GM23338 (cell line): ENCODE measurements at regions not wholly inside any gene's neighbourhood (a gene's known extent, or its start where the extent isn't known, plus 50 kb on each side); places are given as distances from the start of the nearest gene placed in this dataset.

ENCODE experiments used
- ATAC-seq: fragments of 200-7000 bp; cut with Tn5 transposase; 3 replicates; pipeline ENCODE4 v1.9.1; 2020
- DNase-seq: peaks from one replicate; pipeline ENCODE4 v3.0.0-alpha.2; 2015; ENCODE audit warnings: low spot score
- H2AFZ ChIP-seq: fragments of 200-600 bp; sonication (generic); 2 replicates; pipeline ENCODE4 v1.8.0; 2016; ENCODE audit warnings: antibody characterized with exemption, mild to moderate bottlenecking, moderate library complexity
- H3F3A ChIP-seq: fragments of 200-600 bp; sonication (generic); replicated peaks from 2 replicates; pipeline ENCODE4 v1.8.0; 2017; ENCODE audit warnings: antibody characterized with exemption, mixed run types, low read depth
- H3K27ac ChIP-seq: fragments of 200-600 bp; sonication (generic); 2 replicates; pipeline ENCODE4 v1.6.1; 2016; ENCODE audit warnings: low read depth
- H3K27me3 ChIP-seq: fragments of 200-600 bp; sonication (generic); 2 replicates; pipeline ENCODE4 v1.8.0; 2016; ENCODE audit warnings: mild to moderate bottlenecking, mixed run types, moderate library complexity; ENCODE audit not compliant: insufficient read depth
- H3K36me3 ChIP-seq: fragments of 200-600 bp; sonication (generic); 2 replicates; pipeline ENCODE4 v1.8.0; 2016; ENCODE audit warnings: mild to moderate bottlenecking; ENCODE audit not compliant: insufficient read depth
- H3K4me1 ChIP-seq: fragments of 200-600 bp; sonication (generic); 2 replicates; pipeline ENCODE4 v1.8.0; 2016; ENCODE audit warnings: mild to moderate bottlenecking, moderate library complexity; ENCODE audit not compliant: insufficient read depth
- H3K4me2 ChIP-seq: fragments of 200-600 bp; sonication (generic); 2 replicates; pipeline ENCODE4 v1.7.1; 2017; ENCODE audit warnings: mixed run types
- H3K4me3 ChIP-seq: fragments of 200-600 bp; sonication (generic); 2 replicates; pipeline ENCODE4 v1.6.1; 2016; ENCODE audit warnings: mixed run types
- H3K79me2 ChIP-seq: fragments of 200-600 bp; sonication (generic); replicated peaks from 2 replicates; pipeline ENCODE4 v1.8.0; 2017; ENCODE audit warnings: mild to moderate bottlenecking; ENCODE audit not compliant: insufficient read depth
- H3K9me2 ChIP-seq: fragments of 200-600 bp; sonication (generic); 2 replicates; pipeline ENCODE4 v1.8.0; 2017; ENCODE audit not compliant: insufficient read depth
- H4K20me1 ChIP-seq: fragments of 200-600 bp; sonication (generic); replicated peaks from 2 replicates; pipeline ENCODE4 v1.8.0; 2017; ENCODE audit warnings: mild to moderate bottlenecking; ENCODE audit not compliant: insufficient read depth
- H3K27ac Mint-ChIP-seq: 2 replicates; pipeline ENCODE4 v1.8.0; 2020; ENCODE audit warnings: inconsistent platforms, mild to moderate bottlenecking, moderate library complexity, mixed read lengths
- H3K27me3 Mint-ChIP-seq: 3 replicates; pipeline ENCODE4 v1.8.0; 2022; ENCODE audit warnings: low read depth, mild to moderate bottlenecking, moderate library complexity, mixed read lengths, inconsistent platforms; ENCODE audit not compliant: insufficient read depth, poor library complexity
- H3K36me3 Mint-ChIP-seq: 3 replicates; pipeline ENCODE4 v1.8.0; 2021; ENCODE audit warnings: low read depth, mild to moderate bottlenecking, inconsistent platforms, moderate library complexity, mixed read lengths
- H3K4me1 Mint-ChIP-seq: 3 replicates; pipeline ENCODE4 v1.8.0; 2020; ENCODE audit warnings: mild to moderate bottlenecking, inconsistent platforms, mixed read lengths
- H3K4me3 Mint-ChIP-seq: 3 replicates; pipeline ENCODE4 v1.8.0; 2021; ENCODE audit warnings: moderate library complexity, mild to moderate bottlenecking, inconsistent platforms, mixed read lengths
- H3K9me3 Mint-ChIP-seq: 3 replicates; pipeline ENCODE4 v1.8.0; 2020; ENCODE audit warnings: moderate library complexity, mild to moderate bottlenecking, inconsistent platforms, mixed read lengths
- CREB1 ChIP-seq: fragments of 250-450 bp; sonication (Bioruptor Pico); IDR thresholded peaks from 2 replicates; pipeline ENCODE4 v1.5.0; 2020; ENCODE audit warnings: low read depth, mild to moderate bottlenecking, moderate library complexity
- TF ChIP-seq, protein P1 (sequence below): fragments of 250-450 bp; sonication (Bioruptor Pico); IDR thresholded peaks from 2 replicates; pipeline ENCODE4 v1.5.0; 2020; ENCODE audit warnings: mild to moderate bottlenecking, moderate library complexity

DNA sequence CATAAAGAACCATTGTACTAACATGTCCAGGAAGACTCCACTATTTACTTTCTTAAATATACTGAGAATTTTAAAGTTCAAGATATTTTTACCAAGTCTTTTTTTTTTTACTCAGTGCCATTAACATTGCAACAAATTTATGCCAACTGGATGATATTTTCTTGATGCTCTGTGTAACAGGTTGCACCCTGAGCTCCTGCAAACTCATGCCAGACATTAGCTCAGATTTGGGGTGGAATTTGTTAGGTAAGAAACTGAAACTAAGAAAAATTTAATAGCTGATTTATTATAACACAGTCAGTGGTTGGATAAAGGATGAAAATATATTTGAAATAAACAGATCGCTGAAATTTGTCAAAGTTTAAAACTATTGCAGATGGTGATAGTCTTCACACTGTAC lies 228.6 kb upstream of the SPHKAP start:
- no peak for ATAC-seq
- H3K36me3 Mint-ChIP-seq = no peaks in the 10 kb centered on the region
- Histone ChIP-seq H4K20me1 (no peaks in the 10 kb centered on the region), H3K9me2 (0 out of 2 replicates have a peak, but pooled peaks cover 3% of the 10 kb centered on the region), H3K4me3 (no peak overlapping the region), H2AFZ (no peak overlapping the region), H3K4me1 (no peaks in the 10 kb centered on the region), H3K36me3 (no peaks in the 10 kb centered on the region), H3K27ac (no peak overlapping the region), H3K79me2 (no peaks in the 10 kb centered on the region), H3K4me2 (no peak overlapping the region), H3K27me3 (no peaks in the 10 kb centered on the region), H3F3A (no peaks in the 10 kb centered on the region)
- H3K9me3 Mint-ChIP-seq = no peaks in the 10 kb centered on the region
- no peaks in the 10 kb centered on the region for H3K27me3 Mint-ChIP-seq
- H3K4me1 Mint-ChIP-seq = no peaks in the 10 kb centered on the region
- no peak overlapping the region for H3K4me3 Mint-ChIP-seq
- no peak for TF ChIP-seq CREB1 (CRISPR knock-in tag)
- H3K27ac Mint-ChIP-seq = no peak overlapping the region
- DNase-seq = no peak

DNA sequence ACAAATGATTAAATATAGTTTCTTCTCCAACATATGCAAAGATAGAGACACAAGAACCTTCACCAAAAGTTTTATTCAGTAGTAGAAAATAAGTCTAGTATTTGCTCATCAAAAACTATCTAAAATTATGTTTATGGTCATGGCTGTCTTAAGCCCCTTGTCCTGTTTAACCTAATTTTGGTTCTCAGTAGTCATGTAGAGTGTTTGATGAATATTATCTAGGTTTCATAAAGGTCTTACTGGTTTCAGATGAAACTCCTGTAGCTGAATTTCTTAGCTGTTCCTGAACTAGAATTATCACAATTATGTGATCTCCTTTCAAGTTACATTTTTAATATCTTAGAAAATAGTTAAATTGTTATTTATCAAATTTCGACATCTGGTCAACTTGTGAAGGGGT lies 228.0 kb upstream of the SPHKAP start:
- no peaks in the 10 kb centered on the region for H3K27me3 ChIP-seq
- no peak for ATAC-seq
- H3K36me3 ChIP-seq = no peaks in the 10 kb centered on the region
- H3K79me2 ChIP-seq = no peaks in the 10 kb centered on the region
- H3F3A ChIP-seq = no peaks in the 10 kb centered on the region
- Mint-ChIP-seq H3K4me3 (no peak overlapping the region), H3K4me1 (no peaks in the 10 kb centered on the region), H3K27ac (no peak overlapping the region), H3K9me3 (no peaks in the 10 kb centered on the region), H3K36me3 (no peaks in the 10 kb centered on the region), H3K27me3 (no peaks in the 10 kb centered on the region)
- H2AFZ ChIP-seq = no peak overlapping the region
- no peak overlapping the region for H3K27ac ChIP-seq
- DNase-seq = no peak
- H3K9me2 ChIP-seq = 0 out of 2 replicates have a peak, but pooled peaks cover 3% of the 10 kb centered on the region
- TF ChIP-seq, protein P1, sequence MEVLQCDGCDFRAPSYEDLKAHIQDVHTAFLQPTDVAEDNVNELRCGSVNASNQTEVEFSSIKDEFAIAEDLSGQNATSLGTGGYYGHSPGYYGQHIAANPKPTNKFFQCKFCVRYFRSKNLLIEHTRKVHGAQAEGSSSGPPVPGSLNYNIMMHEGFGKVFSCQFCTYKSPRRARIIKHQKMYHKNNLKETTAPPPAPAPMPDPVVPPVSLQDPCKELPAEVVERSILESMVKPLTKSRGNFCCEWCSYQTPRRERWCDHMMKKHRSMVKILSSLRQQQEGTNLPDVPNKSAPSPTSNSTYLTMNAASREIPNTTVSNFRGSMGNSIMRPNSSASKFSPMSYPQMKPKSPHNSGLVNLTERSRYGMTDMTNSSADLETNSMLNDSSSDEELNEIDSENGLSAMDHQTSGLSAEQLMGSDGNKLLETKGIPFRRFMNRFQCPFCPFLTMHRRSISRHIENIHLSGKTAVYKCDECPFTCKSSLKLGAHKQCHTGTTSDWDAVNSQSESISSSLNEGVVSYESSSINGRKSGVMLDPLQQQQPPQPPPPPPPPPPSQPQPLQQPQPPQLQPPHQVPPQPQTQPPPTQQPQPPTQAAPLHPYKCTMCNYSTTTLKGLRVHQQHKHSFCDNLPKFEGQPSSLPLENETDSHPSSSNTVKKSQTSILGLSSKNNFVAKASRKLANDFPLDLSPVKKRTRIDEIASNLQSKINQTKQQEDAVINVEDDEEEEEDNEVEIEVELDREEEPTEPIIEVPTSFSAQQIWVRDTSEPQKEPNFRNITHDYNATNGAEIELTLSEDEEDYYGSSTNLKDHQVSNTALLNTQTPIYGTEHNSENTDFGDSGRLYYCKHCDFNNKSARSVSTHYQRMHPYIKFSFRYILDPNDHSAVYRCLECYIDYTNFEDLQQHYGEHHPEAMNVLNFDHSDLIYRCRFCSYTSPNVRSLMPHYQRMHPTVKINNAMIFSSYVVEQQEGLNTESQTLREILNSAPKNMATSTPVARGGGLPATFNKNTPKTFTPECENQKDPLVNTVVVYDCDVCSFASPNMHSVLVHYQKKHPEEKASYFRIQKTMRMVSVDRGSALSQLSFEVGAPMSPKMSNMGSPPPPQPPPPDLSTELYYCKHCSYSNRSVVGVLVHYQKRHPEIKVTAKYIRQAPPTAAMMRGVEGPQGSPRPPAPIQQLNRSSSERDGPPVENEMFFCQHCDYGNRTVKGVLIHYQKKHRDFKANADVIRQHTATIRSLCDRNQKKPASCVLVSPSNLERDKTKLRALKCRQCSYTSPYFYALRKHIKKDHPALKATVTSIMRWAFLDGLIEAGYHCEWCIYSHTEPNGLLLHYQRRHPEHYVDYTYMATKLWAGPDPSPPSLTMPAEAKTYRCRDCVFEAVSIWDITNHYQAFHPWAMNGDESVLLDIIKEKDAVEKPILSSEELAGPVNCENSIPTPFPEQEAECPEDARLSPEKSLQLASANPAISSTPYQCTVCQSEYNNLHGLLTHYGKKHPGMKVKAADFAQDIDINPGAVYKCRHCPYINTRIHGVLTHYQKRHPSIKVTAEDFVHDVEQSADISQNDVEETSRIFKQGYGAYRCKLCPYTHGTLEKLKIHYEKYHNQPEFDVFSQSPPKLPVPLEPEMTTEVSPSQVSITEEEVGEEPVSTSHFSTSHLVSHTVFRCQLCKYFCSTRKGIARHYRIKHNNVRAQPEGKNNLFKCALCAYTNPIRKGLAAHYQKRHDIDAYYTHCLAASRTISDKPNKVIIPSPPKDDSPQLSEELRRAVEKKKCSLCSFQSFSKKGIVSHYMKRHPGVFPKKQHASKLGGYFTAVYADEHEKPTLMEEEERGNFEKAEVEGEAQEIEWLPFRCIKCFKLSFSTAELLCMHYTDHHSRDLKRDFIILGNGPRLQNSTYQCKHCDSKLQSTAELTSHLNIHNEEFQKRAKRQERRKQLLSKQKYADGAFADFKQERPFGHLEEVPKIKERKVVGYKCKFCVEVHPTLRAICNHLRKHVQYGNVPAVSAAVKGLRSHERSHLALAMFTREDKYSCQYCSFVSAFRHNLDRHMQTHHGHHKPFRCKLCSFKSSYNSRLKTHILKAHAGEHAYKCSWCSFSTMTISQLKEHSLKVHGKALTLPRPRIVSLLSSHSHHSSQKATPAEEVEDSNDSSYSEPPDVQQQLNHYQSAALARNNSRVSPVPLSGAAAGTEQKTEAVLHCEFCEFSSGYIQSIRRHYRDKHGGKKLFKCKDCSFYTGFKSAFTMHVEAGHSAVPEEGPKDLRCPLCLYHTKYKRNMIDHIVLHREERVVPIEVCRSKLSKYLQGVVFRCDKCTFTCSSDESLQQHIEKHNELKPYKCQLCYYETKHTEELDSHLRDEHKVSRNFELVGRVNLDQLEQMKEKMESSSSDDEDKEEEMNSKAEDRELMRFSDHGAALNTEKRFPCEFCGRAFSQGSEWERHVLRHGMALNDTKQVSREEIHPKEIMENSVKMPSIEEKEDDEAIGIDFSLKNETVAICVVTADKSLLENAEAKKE (CRISPR knock-in tag) = no peak
- H3K4me2 ChIP-seq = no peak overlapping the region
- no peaks in the 10 kb centered on the region for H3K4me1 ChIP-seq
- H4K20me1 ChIP-seq = no peaks in the 10 kb centered on the region
- H3K4me3 ChIP-seq = no peak overlapping the region
